ENCODE measurements at regions not wholly inside any gene's neighbourhood (a gene's known extent, or its start where the extent isn't known, plus 50 kb on each side); places are given as distances from the start of the nearest gene placed in this dataset.

DNA sequence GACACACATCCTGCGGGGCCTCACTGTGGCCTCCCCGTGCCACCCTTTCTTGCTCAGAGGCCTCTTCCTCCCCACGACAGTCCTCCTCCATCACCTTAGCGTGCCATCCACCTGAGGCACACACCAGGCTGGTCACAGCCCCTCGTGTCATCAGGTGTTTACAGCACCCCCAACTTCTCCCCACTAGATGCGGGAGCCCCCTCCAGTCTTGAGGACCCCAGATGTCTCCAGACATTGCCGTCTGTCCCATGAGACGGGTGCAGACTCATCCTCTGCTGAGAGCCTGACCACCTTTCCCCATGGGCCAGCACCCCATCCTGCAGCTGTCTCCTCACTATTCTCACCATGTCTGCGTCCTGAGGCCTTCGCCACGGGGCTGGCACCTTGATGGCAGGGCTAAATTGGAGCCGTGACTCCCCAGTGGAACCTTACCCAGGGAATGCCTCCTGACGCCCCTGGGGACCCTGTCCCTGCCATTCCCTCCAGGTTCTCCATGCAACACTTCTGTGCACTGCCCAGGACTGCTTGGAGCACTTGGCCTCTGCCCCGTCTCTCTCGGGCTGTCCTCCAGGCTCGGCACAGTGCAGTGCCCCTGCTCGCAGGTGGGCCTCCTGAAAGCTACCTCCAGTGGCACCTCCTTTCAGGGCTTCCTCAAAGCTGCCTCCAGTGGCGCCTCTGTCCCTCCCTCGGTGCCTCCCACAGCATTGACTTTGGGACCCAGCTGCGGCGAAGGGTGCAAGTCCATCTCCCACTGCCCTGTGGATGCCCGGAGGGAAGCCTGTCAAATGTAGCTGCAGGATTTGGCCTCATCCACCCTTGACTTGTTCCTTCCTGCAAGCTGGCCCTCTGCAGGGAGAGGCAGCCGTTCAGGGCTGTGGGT lies 1386.8 kb downstream of the BRD1 start:
- Histone ChIP-seq H3K9me3 (ENCODE audit: control insufficient read depth in 2 of 2, low read length in 2 of 2) (no peaks in the 10 kb centered on the region), H3K27me3 (ENCODE audit: control insufficient read depth in 2 of 2, insufficient read depth in 2 of 2, low read length in 2 of 2) (no peaks in the 10 kb centered on the region), H3K27ac (ENCODE audit: low read depth in 2 of 2, low read length in 2 of 2) (no peak overlapping the region), H3K4me1 (ENCODE audit: control insufficient read depth in 2 of 2, insufficient read depth in 2 of 2, low read length in 2 of 2) (no peaks in the 10 kb centered on the region), H3K4me3 (ENCODE audit: low read length in 2 of 2) (no peak overlapping the region), H3K36me3 (ENCODE audit: control insufficient read depth in 2 of 2, insufficient read depth in 2 of 2, low read length in 2 of 2) (no peaks in the 10 kb centered on the region), H3K9ac (ENCODE audit: low read depth in 1 of 2, low read length in 2 of 2) (no peak overlapping the region)

DNA sequence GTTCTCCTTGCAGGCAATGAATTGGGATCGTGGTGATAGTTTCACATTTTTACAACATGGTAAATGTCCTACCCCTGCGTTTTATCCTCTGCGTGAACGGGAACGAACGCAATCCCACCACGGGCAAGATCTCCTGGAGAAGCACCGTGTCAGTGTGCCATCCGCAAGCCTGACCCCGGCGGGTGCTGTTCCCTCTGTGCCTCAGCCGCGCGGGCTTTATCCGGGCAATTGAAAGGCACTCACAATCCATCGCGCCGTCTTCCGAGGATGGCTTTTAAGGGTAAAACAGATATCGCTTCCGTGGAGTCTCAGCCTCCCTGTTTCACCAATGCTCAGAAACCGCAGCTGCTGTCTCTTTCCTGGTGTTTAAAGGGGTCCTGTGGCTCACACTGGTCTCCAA lies 1387.5 kb downstream of the BRD1 start:
- no peaks in the 10 kb centered on the region for H3K27me3 ChIP-seq (ENCODE audit: control insufficient read depth in 2 of 2, insufficient read depth in 2 of 2, low read length in 2 of 2)
- no peak overlapping the region for H3K9ac ChIP-seq (ENCODE audit: low read depth in 1 of 2, low read length in 2 of 2)
- no peak overlapping the region for H3K27ac ChIP-seq (ENCODE audit: low read depth in 2 of 2, low read length in 2 of 2)
- H3K9me3 ChIP-seq (ENCODE audit: control insufficient read depth in 2 of 2, low read length in 2 of 2): no peaks in the 10 kb centered on the region
- H3K4me3 ChIP-seq (ENCODE audit: low read length in 2 of 2): no peak overlapping the region
- no peaks in the 10 kb centered on the region for H3K4me1 ChIP-seq (ENCODE audit: control insufficient read depth in 2 of 2, insufficient read depth in 2 of 2, low read length in 2 of 2)
- no peaks in the 10 kb centered on the region for H3K36me3 ChIP-seq (ENCODE audit: control insufficient read depth in 2 of 2, insufficient read depth in 2 of 2, low read length in 2 of 2)

DNA sequence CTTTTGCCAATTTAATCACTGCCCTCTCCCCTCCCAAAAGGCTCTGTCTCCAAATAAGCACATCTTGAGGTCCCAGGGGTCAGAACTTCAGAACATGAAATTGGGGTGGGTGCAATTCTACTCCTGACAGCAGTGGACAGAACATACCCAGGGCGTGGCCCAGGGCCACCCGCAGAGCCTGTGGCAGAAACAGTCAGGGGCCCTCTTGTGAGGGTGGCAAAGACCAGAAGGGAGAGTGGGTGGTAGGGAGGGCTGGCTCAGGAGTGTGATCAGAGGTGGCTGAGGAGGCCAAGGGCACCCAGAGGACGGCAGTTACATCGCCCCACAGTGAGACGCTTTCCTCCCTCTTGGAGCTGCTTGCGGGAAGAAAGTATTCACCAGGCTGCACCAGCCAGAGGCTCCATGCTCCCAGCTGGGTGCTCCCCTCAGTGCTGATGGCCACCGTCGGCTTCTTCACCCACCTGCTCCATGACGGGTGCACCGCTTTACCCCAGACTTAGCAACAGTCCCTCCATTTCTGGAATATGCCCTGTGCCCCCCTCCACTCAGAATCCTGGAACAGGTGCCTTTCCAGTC lies 1388.0 kb downstream of the BRD1 start:
- Histone ChIP-seq H3K9me3 (ENCODE audit: control insufficient read depth in 2 of 2, low read length in 2 of 2) (no peaks in the 10 kb centered on the region), H3K27me3 (ENCODE audit: control insufficient read depth in 2 of 2, insufficient read depth in 2 of 2, low read length in 2 of 2) (no peaks in the 10 kb centered on the region), H3K27ac (ENCODE audit: low read depth in 2 of 2, low read length in 2 of 2) (no peak overlapping the region), H3K4me3 (ENCODE audit: low read length in 2 of 2) (no peak overlapping the region), H3K36me3 (ENCODE audit: control insufficient read depth in 2 of 2, insufficient read depth in 2 of 2, low read length in 2 of 2) (no peaks in the 10 kb centered on the region), H3K4me1 (ENCODE audit: control insufficient read depth in 2 of 2, insufficient read depth in 2 of 2, low read length in 2 of 2) (no peaks in the 10 kb centered on the region), H3K9ac (ENCODE audit: low read depth in 1 of 2, low read length in 2 of 2) (no peak overlapping the region)

DNA sequence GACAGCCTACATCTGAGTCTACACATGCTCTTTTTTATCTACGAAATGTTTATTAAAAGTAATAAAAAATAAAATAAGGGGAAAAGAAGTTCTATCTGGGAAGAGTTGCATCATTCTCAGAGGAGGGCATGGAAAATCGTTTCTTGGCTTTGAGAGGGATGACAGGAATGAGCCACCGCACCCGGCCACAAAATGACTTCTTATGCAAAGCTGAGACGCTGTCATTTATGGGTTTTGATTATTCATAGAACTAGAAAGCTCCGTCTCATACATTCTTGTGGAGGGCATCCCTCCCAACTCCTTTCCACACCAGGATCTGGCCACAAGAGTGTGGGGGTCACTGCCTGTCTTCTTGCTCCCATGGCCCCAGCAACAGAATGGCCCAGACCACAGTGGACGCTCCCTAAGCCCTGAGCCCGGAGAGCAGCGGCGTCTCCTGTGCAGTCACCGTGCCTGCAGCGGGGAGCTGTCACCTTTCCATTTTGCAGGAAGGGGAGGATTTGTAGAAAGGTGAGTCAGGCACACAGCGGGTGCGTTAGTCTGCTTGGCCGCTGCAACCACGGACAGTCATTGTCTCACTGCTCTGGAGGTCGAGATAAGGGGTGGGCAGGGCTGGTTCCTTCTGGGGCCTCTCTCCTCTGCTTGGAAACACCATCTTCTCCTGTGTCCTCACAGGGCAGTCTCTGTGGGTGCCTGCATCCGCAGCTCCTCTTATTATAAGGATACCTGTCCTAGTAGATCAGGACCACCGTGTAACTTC lies 1388.7 kb downstream of the BRD1 start:
- Histone ChIP-seq H3K4me3 (ENCODE audit: low read length in 2 of 2) (no peak overlapping the region), H3K9ac (ENCODE audit: low read depth in 1 of 2, low read length in 2 of 2) (no peak overlapping the region), H3K9me3 (ENCODE audit: control insufficient read depth in 2 of 2, low read length in 2 of 2) (no peaks in the 10 kb centered on the region), H3K27ac (ENCODE audit: low read depth in 2 of 2, low read length in 2 of 2) (no peak overlapping the region), H3K4me1 (ENCODE audit: control insufficient read depth in 2 of 2, insufficient read depth in 2 of 2, low read length in 2 of 2) (no peaks in the 10 kb centered on the region), H3K27me3 (ENCODE audit: control insufficient read depth in 2 of 2, insufficient read depth in 2 of 2, low read length in 2 of 2) (no peaks in the 10 kb centered on the region), H3K36me3 (ENCODE audit: control insufficient read depth in 2 of 2, insufficient read depth in 2 of 2, low read length in 2 of 2) (no peaks in the 10 kb centered on the region)

DNA sequence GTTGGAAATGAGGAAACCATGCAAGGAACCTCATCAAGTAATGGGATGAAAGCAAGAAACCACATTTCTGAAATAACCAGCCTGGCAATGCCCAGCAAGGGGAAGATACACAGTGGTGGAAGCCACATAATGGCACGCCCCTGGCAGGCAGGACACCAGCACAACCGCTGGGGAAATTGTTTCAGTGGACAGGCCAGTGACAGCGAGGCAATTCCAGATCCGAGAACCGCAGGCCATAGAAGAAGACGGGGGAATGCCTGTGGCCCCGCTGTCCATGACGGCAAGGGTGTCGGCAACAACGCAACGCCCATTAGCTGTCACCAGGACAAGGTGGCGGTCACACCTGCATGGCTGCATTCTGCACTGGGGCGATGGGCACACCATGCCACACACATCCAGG lies 1389.6 kb downstream of the BRD1 start:
- Histone ChIP-seq H3K4me1 (ENCODE audit: control insufficient read depth in 2 of 2, insufficient read depth in 2 of 2, low read length in 2 of 2) (no peaks in the 10 kb centered on the region), H3K27me3 (ENCODE audit: control insufficient read depth in 2 of 2, insufficient read depth in 2 of 2, low read length in 2 of 2) (no peaks in the 10 kb centered on the region), H3K27ac (ENCODE audit: low read depth in 2 of 2, low read length in 2 of 2) (no peak overlapping the region), H3K9ac (ENCODE audit: low read depth in 1 of 2, low read length in 2 of 2) (no peak overlapping the region), H3K9me3 (ENCODE audit: control insufficient read depth in 2 of 2, low read length in 2 of 2) (no peaks in the 10 kb centered on the region), H3K36me3 (ENCODE audit: control insufficient read depth in 2 of 2, insufficient read depth in 2 of 2, low read length in 2 of 2) (no peaks in the 10 kb centered on the region), H3K4me3 (ENCODE audit: low read length in 2 of 2) (no peak overlapping the region)

DNA sequence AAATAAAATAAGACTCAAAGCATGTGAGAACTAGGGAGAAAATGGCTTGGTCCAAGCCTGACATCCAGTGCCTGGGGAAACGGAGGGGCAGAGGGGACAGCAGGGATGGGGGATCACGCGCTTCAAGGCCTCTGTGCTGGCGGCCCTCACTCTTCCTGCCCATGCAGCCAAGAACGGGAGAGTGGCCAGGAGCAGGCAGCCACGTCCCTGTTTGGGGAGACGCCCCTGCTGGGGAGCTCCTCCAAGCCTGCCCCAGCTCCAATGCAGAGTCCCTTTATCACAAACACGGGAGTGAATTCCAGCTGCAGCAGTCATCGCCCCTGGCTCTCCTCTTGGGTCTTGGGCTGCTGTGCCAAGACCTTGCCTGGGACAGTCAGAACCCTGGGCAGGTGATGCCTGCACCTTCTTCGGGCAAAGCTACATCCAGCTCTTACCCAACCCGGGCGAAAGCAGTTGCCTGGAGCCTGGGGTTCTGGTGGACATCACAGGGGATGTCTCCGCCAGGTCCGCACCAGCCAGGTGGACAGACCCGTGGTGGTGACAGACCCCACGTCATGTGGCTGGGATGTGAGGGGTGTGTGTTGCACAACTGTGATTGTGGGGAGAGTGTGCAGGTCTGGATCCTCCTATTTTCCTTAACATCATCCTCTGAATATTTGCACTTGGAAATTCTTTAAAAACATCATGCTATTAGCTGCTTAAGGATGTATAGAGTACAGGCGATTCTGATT lies 1391.3 kb downstream of the BRD1 start:
- H3K27me3 ChIP-seq (ENCODE audit: control insufficient read depth in 2 of 2, insufficient read depth in 2 of 2, low read length in 2 of 2): no peaks in the 10 kb centered on the region
- H3K4me1 ChIP-seq (ENCODE audit: control insufficient read depth in 2 of 2, insufficient read depth in 2 of 2, low read length in 2 of 2): no peaks in the 10 kb centered on the region
- H3K27ac ChIP-seq (ENCODE audit: low read depth in 2 of 2, low read length in 2 of 2): no peak overlapping the region

DNA sequence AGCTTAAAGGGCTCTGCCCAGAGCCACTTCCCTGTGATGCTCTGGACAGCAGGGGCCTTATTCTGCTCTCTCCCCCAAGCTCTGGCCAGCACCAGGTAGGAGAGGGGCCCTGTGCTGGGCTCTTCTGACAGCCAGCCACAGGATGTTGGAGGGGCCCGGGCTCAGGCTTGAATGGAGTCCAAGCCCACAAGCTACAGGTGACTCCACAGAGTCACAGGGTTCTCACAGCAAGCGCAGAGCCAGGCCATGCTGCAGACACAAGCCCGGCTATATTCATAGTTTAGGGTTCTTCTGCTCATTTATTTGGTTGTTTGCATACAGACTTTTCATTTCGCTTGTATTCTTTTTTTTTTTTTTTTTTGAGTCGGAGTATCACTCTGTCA lies 1392.8 kb downstream of the BRD1 start:
- H3K27ac ChIP-seq (ENCODE audit: low read depth in 2 of 2, low read length in 2 of 2): no peak overlapping the region
- H3K4me1 ChIP-seq (ENCODE audit: control insufficient read depth in 2 of 2, insufficient read depth in 2 of 2, low read length in 2 of 2): no peaks in the 10 kb centered on the region
- no peak overlapping the region for H3K9ac ChIP-seq (ENCODE audit: low read depth in 1 of 2, low read length in 2 of 2)
- no peak overlapping the region for H3K4me3 ChIP-seq (ENCODE audit: low read length in 2 of 2)
- no peaks in the 10 kb centered on the region for H3K36me3 ChIP-seq (ENCODE audit: control insufficient read depth in 2 of 2, insufficient read depth in 2 of 2, low read length in 2 of 2)
- no peaks in the 10 kb centered on the region for H3K9me3 ChIP-seq (ENCODE audit: control insufficient read depth in 2 of 2, low read length in 2 of 2)
- no peaks in the 10 kb centered on the region for H3K27me3 ChIP-seq (ENCODE audit: control insufficient read depth in 2 of 2, insufficient read depth in 2 of 2, low read length in 2 of 2)

More for the DNA sequence above, 1391.3 kb downstream of the BRD1 start:
- no peak overlapping the region for H3K4me3 ChIP-seq (ENCODE audit: low read length in 2 of 2)
- H3K36me3 ChIP-seq (ENCODE audit: control insufficient read depth in 2 of 2, insufficient read depth in 2 of 2, low read length in 2 of 2): no peaks in the 10 kb centered on the region
- H3K9ac ChIP-seq (ENCODE audit: low read depth in 1 of 2, low read length in 2 of 2): no peak overlapping the region
- H3K9me3 ChIP-seq (ENCODE audit: control insufficient read depth in 2 of 2, low read length in 2 of 2): no peaks in the 10 kb centered on the region

DNA sequence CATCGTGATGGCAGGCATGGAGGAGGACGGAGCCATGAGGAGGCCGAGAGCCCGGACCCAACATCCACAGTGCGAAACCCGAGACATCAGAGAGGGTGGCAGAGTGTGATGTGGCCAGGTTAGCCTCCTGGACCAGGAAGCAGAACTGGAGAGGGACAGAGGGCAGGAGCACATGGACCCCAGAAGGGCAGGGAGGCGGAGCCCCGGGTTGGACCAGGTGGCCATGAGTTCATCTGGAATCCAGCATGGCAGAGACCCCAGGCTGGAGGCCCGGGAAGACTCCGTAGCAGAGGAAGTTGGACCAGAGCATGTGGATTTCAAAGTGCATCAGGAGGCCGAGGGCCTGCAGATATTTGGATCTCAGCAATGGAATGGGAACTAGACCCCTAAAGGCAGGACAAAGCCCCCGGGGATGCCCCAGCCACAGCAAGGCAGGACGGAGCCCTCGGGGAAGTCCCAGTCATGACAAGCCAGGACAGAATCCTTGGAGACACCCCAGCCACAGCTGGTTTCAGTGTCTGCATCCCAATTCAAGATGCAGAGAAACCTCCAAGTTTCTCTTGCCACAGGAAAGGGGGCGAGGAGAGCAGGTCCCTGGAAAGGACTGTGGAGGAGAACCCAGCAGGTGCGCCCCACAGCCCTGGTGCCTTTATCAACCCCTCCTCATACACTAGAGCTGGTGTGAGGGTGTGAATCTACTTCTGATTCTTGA lies 1393.4 kb downstream of the BRD1 start:
- no peaks in the 10 kb centered on the region for H3K9me3 ChIP-seq (ENCODE audit: control insufficient read depth in 2 of 2, low read length in 2 of 2)
- no peaks in the 10 kb centered on the region for H3K27me3 ChIP-seq (ENCODE audit: control insufficient read depth in 2 of 2, insufficient read depth in 2 of 2, low read length in 2 of 2)
- no peak overlapping the region for H3K4me3 ChIP-seq (ENCODE audit: low read length in 2 of 2)
- H3K9ac ChIP-seq (ENCODE audit: low read depth in 1 of 2, low read length in 2 of 2): no peak overlapping the region
- H3K36me3 ChIP-seq (ENCODE audit: control insufficient read depth in 2 of 2, insufficient read depth in 2 of 2, low read length in 2 of 2): no peaks in the 10 kb centered on the region
- no peak overlapping the region for H3K27ac ChIP-seq (ENCODE audit: low read depth in 2 of 2, low read length in 2 of 2)
- H3K4me1 ChIP-seq (ENCODE audit: control insufficient read depth in 2 of 2, insufficient read depth in 2 of 2, low read length in 2 of 2): no peaks in the 10 kb centered on the region

DNA sequence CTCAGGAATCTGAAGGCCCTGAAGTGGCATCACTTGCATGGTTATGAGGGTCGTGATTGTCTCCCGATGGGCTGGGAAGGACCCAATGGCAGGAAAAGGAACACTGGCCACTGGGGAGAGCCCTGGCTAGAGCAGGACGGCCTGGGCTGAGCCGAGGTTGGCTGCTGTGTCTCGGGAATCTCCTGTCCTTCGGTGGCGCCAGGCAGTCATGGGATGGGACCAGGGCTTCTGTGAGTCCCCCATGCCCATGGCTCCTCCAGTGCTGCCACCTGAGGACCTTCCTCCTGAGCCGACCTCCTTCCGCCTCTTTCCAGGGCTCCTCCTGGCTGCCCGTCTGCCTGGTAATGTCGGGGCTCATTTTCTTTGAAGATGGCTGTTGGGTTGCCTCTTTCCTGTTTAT lies 1394.0 kb downstream of the BRD1 start:
- no peaks in the 10 kb centered on the region for H3K9me3 ChIP-seq (ENCODE audit: control insufficient read depth in 2 of 2, low read length in 2 of 2)
- no peaks in the 10 kb centered on the region for H3K36me3 ChIP-seq (ENCODE audit: control insufficient read depth in 2 of 2, insufficient read depth in 2 of 2, low read length in 2 of 2)
- no peak overlapping the region for H3K4me3 ChIP-seq (ENCODE audit: low read length in 2 of 2)
- H3K4me1 ChIP-seq (ENCODE audit: control insufficient read depth in 2 of 2, insufficient read depth in 2 of 2, low read length in 2 of 2): no peaks in the 10 kb centered on the region
- no peaks in the 10 kb centered on the region for H3K27me3 ChIP-seq (ENCODE audit: control insufficient read depth in 2 of 2, insufficient read depth in 2 of 2, low read length in 2 of 2)
- H3K9ac ChIP-seq (ENCODE audit: low read depth in 1 of 2, low read length in 2 of 2): no peak overlapping the region
- H3K27ac ChIP-seq (ENCODE audit: low read depth in 2 of 2, low read length in 2 of 2): no peak overlapping the region
